A549 (cell line): ENCODE measurements at regions not wholly inside any gene's neighbourhood (a gene's known extent, or its start where the extent isn't known, plus 50 kb on each side); places are given as distances from the start of the nearest gene placed in this dataset.

Experiments
- ATAC-seq, 2 experiments: fragments of 200-7000 bp in 1 of 2; fragments of >200 bp in 1 of 2; cut with Nextera tagmentation in 1 of 2; cut with Tn5 transposase in 1 of 2; 3 replicates each; pipeline versions ENCODE4 v1.8.0 to v1.9.1; 2018 to 2020; ENCODE audit warnings: mild to moderate bottlenecking in 1 of 2, moderate library complexity in 1 of 2
- CTCF ChIA-PET: fragments of 300-600 bp; sonication (Branson Sonifier 250); formaldehyde crosslinking; extraction: SDS; loops from one replicate; lab custom pipeline; 2021; ENCODE audit warnings: antibody characterized with exemption, inconsistent platforms; lab: Yijun Ruan, JAX
- POLR2A ChIA-PET: fragments of 350-600 bp; formaldehyde crosslinking; extraction: SDS; loops from one replicate; lab custom pipeline; 2021; ENCODE audit warnings: antibody characterized with exemption, inconsistent platforms; lab: Yijun Ruan, JAX
- DNase-seq, 2 experiments: peaks; one replicate each; pipeline versions ENCODE4 v3.0.0 to v3.0.0-alpha.2; 2011 to 2016; ENCODE audit warnings: low read depth in 1 of 2, low spot score in 1 of 2
- FAIRE-seq: peaks from 2 replicates; lab custom pipeline; 2011; peaks lifted over from hg19 to GRCh38; lab: Jason Lieb, UNC
- H3K27ac ChIP-seq, 2 experiments: fragments of >200 bp; sonication (Bioruptor Twin); formaldehyde crosslinking; 3 replicates each; pipeline ENCODE4 v1.5.1; 2016 to 2017
- H3K4me1 ChIP-seq: fragments of >200 bp; sonication (Bioruptor Twin); formaldehyde crosslinking; 3 replicates; pipeline ENCODE4 v1.6.1; 2016
- H3K4me2 ChIP-seq: fragments of >200 bp; sonication (Bioruptor Twin); formaldehyde crosslinking; 3 replicates; pipeline ENCODE4 v1.6.1; 2016
- H3K4me3 ChIP-seq: fragments of >200 bp; sonication (Bioruptor Twin); formaldehyde crosslinking; 3 replicates; pipeline ENCODE4 v1.5.1; 2016
- H3K9me3 ChIP-seq: fragments of >200 bp; sonication (Bioruptor Twin); formaldehyde crosslinking; 3 replicates; pipeline ENCODE4 v1.6.1; 2016
- BHLHE40 ChIP-seq: IDR thresholded peaks from 2 replicates; pipeline ENCODE4 v1.6.1; 2012; ENCODE audit warnings: low read depth, low read length, inconsistent platforms
- CBX2 ChIP-seq: fragments of 200-600 bp; sonication (generic); IDR thresholded peaks from 2 replicates; pipeline ENCODE4 v1.6.1; 2016; ENCODE audit warnings: low read depth, mild to moderate bottlenecking, borderline replicate concordance
- CHD4 ChIP-seq: fragments of 200-600 bp; sonication (generic); IDR thresholded peaks from 2 replicates; pipeline ENCODE4 v1.6.1; 2016; ENCODE audit warnings: antibody characterized with exemption, mild to moderate bottlenecking, borderline replicate concordance
- EHF ChIP-seq: fragments of 250-450 bp; sonication (Bioruptor Pico); IDR thresholded peaks from 2 replicates; pipeline ENCODE4 v1.5.0; 2020; ENCODE audit warnings: mild to moderate bottlenecking
- EHMT2 ChIP-seq: fragments of 200-600 bp; sonication (generic); IDR thresholded peaks from 2 replicates; pipeline ENCODE4 v1.6.1; 2016; ENCODE audit warnings: antibody characterized with exemption, low read depth, mild to moderate bottlenecking, moderate library complexity
- EP300 ChIP-seq, 2 experiments: fragments of >200 bp; sonication (Bioruptor Twin); formaldehyde crosslinking; IDR thresholded peaks; 2 replicates in 1 of 2; 3 replicates in 1 of 2; pipeline ENCODE4 v1.6.1; 2016 to 2017
- ESRRA ChIP-seq: fragments of 150-350 bp; IDR thresholded peaks from 2 replicates; pipeline ENCODE4 v1.6.1; 2014; ENCODE audit warnings: mild to moderate bottlenecking, low read length, borderline replicate concordance
- FOXS1 ChIP-seq: fragments of 250-450 bp; sonication (Bioruptor Pico); IDR thresholded peaks from 2 replicates; pipeline ENCODE4 v1.5.0; 2020; ENCODE audit warnings: mild to moderate bottlenecking, moderate library complexity
- HDAC2 ChIP-seq: fragments of 200-600 bp; sonication (generic); IDR thresholded peaks from 2 replicates; pipeline ENCODE4 v1.6.1; 2016
- JUNB ChIP-seq: fragments of >200 bp; sonication (Bioruptor Twin); formaldehyde crosslinking; IDR thresholded peaks from 2 replicates; pipeline ENCODE4 v1.6.1; 2016
- MAFK ChIP-seq: fragments of 450-650 bp; IDR thresholded peaks from 2 replicates; pipeline ENCODE4 v1.6.1; 2014; ENCODE audit not compliant: partially characterized antibody
- MAZ ChIP-seq: fragments of 150-350 bp; IDR thresholded peaks from 2 replicates; pipeline ENCODE4 v1.6.1; 2014; ENCODE audit warnings: antibody characterized with exemption, low read depth, low read length, borderline replicate concordance
- MYC ChIP-seq: IDR thresholded peaks from 2 replicates; pipeline ENCODE4 v1.6.1; 2012; ENCODE audit warnings: mild to moderate bottlenecking, inconsistent platforms, low read length, improper control_type of control experiment, borderline replicate concordance
- NFE2L2 ChIP-seq: fragments of 150-350 bp; conservative IDR thresholded peaks from 2 replicates; pipeline ENCODE4 v1.6.1; 2014; ENCODE audit warnings: low read length
- RAD21 ChIP-seq, 2 experiments: fragments of >200 bp in 1 of 2; sonication (Bioruptor Twin) in 1 of 2; formaldehyde crosslinking in 1 of 2; IDR thresholded peaks in 1 of 2; conservative IDR thresholded peaks in 1 of 2; 2 replicates in 1 of 2; 3 replicates in 1 of 2; pipeline ENCODE4 v1.6.1; 2012 to 2018; ENCODE audit warnings: inconsistent platforms in 1 of 2
- RCOR1 ChIP-seq: fragments of 150-350 bp; IDR thresholded peaks from 2 replicates; pipeline ENCODE4 v1.6.1; 2014; ENCODE audit warnings: antibody characterized with exemption, low read length, low read depth
- RNF2 ChIP-seq: fragments of 200-600 bp; sonication (generic); IDR thresholded peaks from 2 replicates; pipeline ENCODE4 v1.6.1; 2016; ENCODE audit warnings: low read depth, mild to moderate bottlenecking, antibody characterized with exemption, moderate library complexity, borderline replicate concordance
- ZC3H11A ChIP-seq: fragments of 450-650 bp; IDR thresholded peaks from 2 replicates; pipeline ENCODE4 v1.6.1; 2014; ENCODE audit warnings: antibody characterized with exemption, mild to moderate bottlenecking
- ZFP36 ChIP-seq: fragments of 450-650 bp; IDR thresholded peaks from 2 replicates; pipeline ENCODE4 v1.6.1; 2014; ENCODE audit warnings: borderline replicate concordance; ENCODE audit not compliant: partially characterized antibody
- ZSCAN20 ChIP-seq: fragments of 250-450 bp; sonication (Bioruptor Pico); IDR thresholded peaks from 2 replicates; pipeline ENCODE4 v1.8.0; 2022; ENCODE audit warnings: mild to moderate bottlenecking, moderate library complexity
- WGBS: methylation state at CpG from one replicate; pipeline ENCODE4 v1.1.6; 2017; ENCODE audit errors: missing lambda C conversion rate; 5-methylcytosine and 5-hydroxymethylcytosine counted together
- TF ChIP-seq, protein P1 (sequence below): fragments of 150-350 bp; IDR thresholded peaks from 2 replicates; pipeline ENCODE4 v1.6.1; 2014; ENCODE audit warnings: low read depth, mild to moderate bottlenecking, low read length
- TF ChIP-seq, protein P2 (sequence below): fragments of >200 bp; sonication (Bioruptor Twin); formaldehyde crosslinking; IDR thresholded peaks from 3 replicates; pipeline ENCODE4 v1.6.1; 2016
- TF ChIP-seq, protein P3 (sequence below): IDR thresholded peaks from 2 replicates; pipeline ENCODE4 v1.6.1; 2012; ENCODE audit warnings: low read depth, borderline replicate concordance

DNA sequence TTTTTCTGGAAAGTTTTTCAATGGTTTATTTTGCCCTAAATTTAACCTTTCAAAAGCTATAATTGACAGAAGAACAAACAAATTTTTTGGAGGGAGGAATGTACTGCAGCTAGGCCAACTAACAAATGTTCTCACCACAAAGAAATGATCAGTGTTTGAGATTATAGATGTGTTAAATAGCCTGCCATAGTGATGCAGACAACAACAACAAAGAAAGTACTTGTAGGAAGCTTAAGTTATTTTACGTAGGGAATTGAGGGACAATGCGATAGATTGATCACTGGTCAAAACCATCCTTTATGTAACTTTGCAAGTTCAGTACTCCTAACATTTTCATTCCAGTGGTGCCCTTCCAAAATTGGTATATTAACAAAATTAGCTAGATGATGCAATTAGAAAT, 340.4 kb downstream of the SH3BGRL start:
- DNase-seq (no peak), ATAC-seq (no peak), FAIRE-seq (no peak)
- H3K4me1 ChIP-seq = no peaks in the 10 kb centered on the region
- no peak overlapping the region for H3K27ac ChIP-seq
- no peak overlapping the region for H3K4me2 ChIP-seq
- TF ChIP-seq EHF (CRISPR knock-in tag) = no peak
- no peak for TF ChIP-seq MAFK
- no peak for TF ChIP-seq ESRRA
- no peak for TF ChIP-seq CBX2
- no peak for TF ChIP-seq RNF2
- TF ChIP-seq ZC3H11A = no peak
- CTCF ChIA-PET = no interaction called here
- POLR2A ChIA-PET = no interaction called here
- H3K4me3 ChIP-seq = no peak overlapping the region
- 63% methylated on average over 2 of the region's 2 CpGs for WGBS
- H3K9me3 ChIP-seq = no peaks in the 10 kb centered on the region

DNA sequence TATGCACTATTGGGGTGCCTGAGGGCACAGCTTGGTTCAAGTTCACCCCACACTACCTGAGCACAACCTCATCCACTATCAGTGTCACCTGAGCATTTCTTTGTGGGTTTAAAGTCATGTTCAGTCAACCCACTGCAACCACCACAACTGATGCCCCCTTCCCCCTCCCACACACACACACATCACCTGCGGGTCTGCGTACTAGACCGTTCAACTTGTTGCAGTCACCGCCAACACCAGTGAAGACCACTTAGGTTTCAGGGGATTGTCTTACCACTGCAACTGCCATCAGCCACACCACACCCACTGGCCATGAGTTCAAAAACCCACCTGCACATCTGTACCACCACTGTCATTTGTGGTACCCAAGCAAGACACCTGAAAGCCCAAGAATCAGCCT, 355.0 kb downstream of the SH3BGRL start:
- H3K27ac ChIP-seq = no peak overlapping the region
- no peak for DNase-seq
- POLR2A ChIA-PET = no interaction called here
- H3K4me1 ChIP-seq = no peaks in the 10 kb centered on the region
- no peak for FAIRE-seq
- TF ChIP-seq FOXS1 (no peak), RCOR1 (no peak), EP300 (IDR thresholded peaks at IDR 0.05) (no peak), RAD21 (conservative IDR thresholded peaks at IDR 0.05 in 1 of 2, IDR thresholded peaks at IDR 0.05 in 1 of 2) (no peak), ZFP36 (no peak)
- TF ChIP-seq, protein P1, sequence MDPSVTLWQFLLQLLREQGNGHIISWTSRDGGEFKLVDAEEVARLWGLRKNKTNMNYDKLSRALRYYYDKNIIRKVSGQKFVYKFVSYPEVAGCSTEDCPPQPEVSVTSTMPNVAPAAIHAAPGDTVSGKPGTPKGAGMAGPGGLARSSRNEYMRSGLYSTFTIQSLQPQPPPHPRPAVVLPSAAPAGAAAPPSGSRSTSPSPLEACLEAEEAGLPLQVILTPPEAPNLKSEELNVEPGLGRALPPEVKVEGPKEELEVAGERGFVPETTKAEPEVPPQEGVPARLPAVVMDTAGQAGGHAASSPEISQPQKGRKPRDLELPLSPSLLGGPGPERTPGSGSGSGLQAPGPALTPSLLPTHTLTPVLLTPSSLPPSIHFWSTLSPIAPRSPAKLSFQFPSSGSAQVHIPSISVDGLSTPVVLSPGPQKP = no peak
- TF ChIP-seq, protein P2, sequence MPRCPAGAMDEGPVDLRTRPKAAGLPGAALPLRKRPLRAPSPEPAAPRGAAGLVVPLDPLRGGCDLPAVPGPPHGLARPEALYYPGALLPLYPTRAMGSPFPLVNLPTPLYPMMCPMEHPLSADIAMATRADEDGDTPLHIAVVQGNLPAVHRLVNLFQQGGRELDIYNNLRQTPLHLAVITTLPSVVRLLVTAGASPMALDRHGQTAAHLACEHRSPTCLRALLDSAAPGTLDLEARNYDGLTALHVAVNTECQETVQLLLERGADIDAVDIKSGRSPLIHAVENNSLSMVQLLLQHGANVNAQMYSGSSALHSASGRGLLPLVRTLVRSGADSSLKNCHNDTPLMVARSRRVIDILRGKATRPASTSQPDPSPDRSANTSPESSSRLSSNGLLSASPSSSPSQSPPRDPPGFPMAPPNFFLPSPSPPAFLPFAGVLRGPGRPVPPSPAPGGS = no peak
- TF ChIP-seq, protein P3, sequence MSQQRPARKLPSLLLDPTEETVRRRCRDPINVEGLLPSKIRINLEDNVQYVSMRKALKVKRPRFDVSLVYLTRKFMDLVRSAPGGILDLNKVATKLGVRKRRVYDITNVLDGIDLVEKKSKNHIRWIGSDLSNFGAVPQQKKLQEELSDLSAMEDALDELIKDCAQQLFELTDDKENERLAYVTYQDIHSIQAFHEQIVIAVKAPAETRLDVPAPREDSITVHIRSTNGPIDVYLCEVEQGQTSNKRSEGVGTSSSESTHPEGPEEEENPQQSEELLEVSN = no peak
- no CpG with 5 or more reads among the region's 4 CpGs for WGBS
- H3K4me2 ChIP-seq = no peak overlapping the region
- ATAC-seq = no peak
- H3K4me3 ChIP-seq = no peak overlapping the region
- no peaks in the 10 kb centered on the region for H3K9me3 ChIP-seq
- CTCF ChIA-PET = no interaction called here

DNA sequence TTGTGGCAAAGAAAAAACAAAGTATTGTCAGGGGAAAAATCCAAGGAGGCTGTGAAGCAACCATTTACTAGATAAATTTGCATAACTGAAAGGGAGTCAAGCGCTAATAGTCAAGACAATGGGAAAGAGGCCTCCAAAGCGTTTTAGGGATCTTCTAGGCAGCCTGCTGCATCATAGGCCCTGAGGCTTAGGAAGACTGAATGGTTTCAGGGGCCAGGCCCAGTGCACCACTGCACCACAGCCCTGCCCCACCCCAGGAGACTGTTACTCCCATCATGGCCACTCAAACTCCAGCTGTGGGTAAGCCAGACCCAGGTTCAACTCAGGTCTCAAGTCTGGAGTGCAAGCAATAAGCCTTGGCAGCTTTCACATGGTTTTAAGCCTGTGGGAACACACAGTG, 362.9 kb downstream of the SH3BGRL start:
- WGBS = 11% methylated on average over 2 of the region's 2 CpGs
- POLR2A ChIA-PET = no interaction called here

More for the DNA sequence above, 362.9 kb downstream of the SH3BGRL start:
- ATAC-seq (no peak), FAIRE-seq (no peak), DNase-seq (no peak)
- Histone ChIP-seq H3K27ac (no peak overlapping the region), H3K4me3 (no peak overlapping the region), H3K4me2 (no peak overlapping the region), H3K4me1 (no peaks in the 10 kb centered on the region), H3K9me3 (no peaks in the 10 kb centered on the region)
- no peak for TF ChIP-seq EHF (CRISPR knock-in tag)
- TF ChIP-seq EHMT2 = no peak
- no peak for TF ChIP-seq MAZ
- no peak for TF ChIP-seq HDAC2
- no peak for TF ChIP-seq JUNB
- TF ChIP-seq BHLHE40 = no peak
- TF ChIP-seq ZSCAN20 (CRISPR knock-in tag) = no peak
- no peak for TF ChIP-seq CHD4
- TF ChIP-seq MYC = no peak
- no peak for TF ChIP-seq NFE2L2
- TF ChIP-seq, protein P1 = no peak
- CTCF ChIA-PET = no interaction called here
